Neutrophil (primary cell): ENCODE measurements at regions not wholly inside any gene's neighbourhood (a gene's known extent, or its start where the extent isn't known, plus 50 kb on each side); places are given as distances from the start of the nearest gene placed in this dataset.

Experiments
- H3K27ac ChIP-seq: fragments of 200-600 bp; sonication (generic); 2 replicates; pipeline ENCODE4 v1.5.1; 2016; ENCODE audit warnings: mild to moderate bottlenecking, moderate library complexity
- H3K27me3 ChIP-seq: fragments of 200-600 bp; sonication (generic); 2 replicates; pipeline ENCODE4 v1.6.0; 2016; ENCODE audit warnings: mild to moderate bottlenecking
- H3K36me3 ChIP-seq: fragments of 200-600 bp; sonication (generic); 2 replicates; pipeline ENCODE4 v1.5.1; 2017
- H3K4me1 ChIP-seq, 2 experiments: fragments of 200-600 bp in 1 of 2; sonication (generic) in 1 of 2; 1 replicate in 1 of 2; 2 replicates in 1 of 2; pipeline versions ENCODE4 v1.5.1 to v1.6.1; 2013 to 2016; ENCODE audit warnings: low read depth in 1 of 2, low read length in 1 of 2, mild to moderate bottlenecking in 1 of 2, moderate library complexity in 1 of 2; ENCODE audit not compliant: control insufficient read depth in 1 of 2, insufficient read depth in 1 of 2
- H3K4me3 ChIP-seq, 2 experiments: fragments of 200-600 bp in 1 of 2; sonication (generic) in 1 of 2; 1 replicate in 1 of 2; 2 replicates in 1 of 2; pipeline ENCODE4 v1.5.1; 2013 to 2016; ENCODE audit warnings: low read depth in 1 of 2, low read length in 1 of 2, mild to moderate bottlenecking in 1 of 2, moderate library complexity in 1 of 2
- H3K9me3 ChIP-seq: fragments of 200-600 bp; sonication (generic); 2 replicates; pipeline ENCODE4 v1.5.1; 2016
- CTCF ChIP-seq: fragments of 200-600 bp; sonication (generic); IDR thresholded peaks from 2 replicates; pipeline ENCODE4 v1.5.1; 2016; ENCODE audit warnings: antibody characterized with exemption

GRCh38 chr4:19615086-19615689, 636.5 kb upstream of the SLIT2 start:
- Histone ChIP-seq H3K4me1 (no peaks in the 10 kb centered on the region), H3K27me3 (no peaks in the 10 kb centered on the region), H3K9me3 (peaks cover 4% of the 10 kb centered on the region), H3K4me3 (no peak overlapping the region), H3K36me3 (no peaks in the 10 kb centered on the region), H3K27ac (no peak overlapping the region)
- TF ChIP-seq CTCF, result no peak

- no peaks in the 10 kb centered on the region for H3K36me3 ChIP-seq
These were observed 637.5 kb upstream of the SLIT2 start for GRCh38 chr4:19614171-19614570.

GRCh38 chr4:19596342-19596741, 655.4 kb upstream of the SLIT2 start:
- no peak for TF ChIP-seq CTCF
- no peaks in the 10 kb centered on the region for H3K27me3 ChIP-seq

More at GRCh38 chr4:19614171-19614570, 637.5 kb upstream of the SLIT2 start:
- Histone ChIP-seq H3K27me3 (no peaks in the 10 kb centered on the region), H3K4me1 (no peaks in the 10 kb centered on the region), H3K9me3 (peaks cover 4% of the 10 kb centered on the region), H3K27ac (no peak overlapping the region), H3K4me3 (no peak overlapping the region)
- no peak for TF ChIP-seq CTCF

GRCh38 chr4:19592391-19592790, 659.3 kb upstream of the SLIT2 start:
- H3K9me3 ChIP-seq, result no peaks in the 10 kb centered on the region
- no peaks in the 10 kb centered on the region for H3K27me3 ChIP-seq
- no peak overlapping the region for H3K27ac ChIP-seq
- no peak overlapping the region for H3K4me3 ChIP-seq
- no peaks in the 10 kb centered on the region for H3K4me1 ChIP-seq
- no peak for TF ChIP-seq CTCF
- H3K36me3 ChIP-seq, result no peaks in the 10 kb centered on the region

More at GRCh38 chr4:19596342-19596741, 655.4 kb upstream of the SLIT2 start:
- Histone ChIP-seq H3K27ac (no peak overlapping the region), H3K9me3 (no peaks in the 10 kb centered on the region), H3K4me1 (no peaks in the 10 kb centered on the region), H3K36me3 (no peaks in the 10 kb centered on the region), H3K4me3 (no peak overlapping the region)

GRCh38 chr4:19583827-19584569, 667.7 kb upstream of the SLIT2 start:
- no peak overlapping the region for H3K27ac ChIP-seq
- no peaks in the 10 kb centered on the region for H3K27me3 ChIP-seq
- no peak overlapping the region for H3K4me3 ChIP-seq
- no peak for TF ChIP-seq CTCF
- no peaks in the 10 kb centered on the region for H3K4me1 ChIP-seq
- no peaks in the 10 kb centered on the region for H3K36me3 ChIP-seq
- H3K9me3 ChIP-seq, result no peaks in the 10 kb centered on the region
